DND-41 (cell line): ENCODE measurements at regions not wholly inside any gene's neighbourhood (a gene's known extent, or its start where the extent isn't known, plus 50 kb on each side); places are given as distances from the start of the nearest gene placed in this dataset.

Experiments used
- EZH2 ChIP-seq: IDR thresholded peaks from 3 replicates; pipeline ENCODE4 v1.6.1; 2012; ENCODE audit warnings: borderline replicate concordance, low read depth, mild to moderate bottlenecking, moderate library complexity, low read length, inconsistent platforms; ENCODE audit not compliant: severe bottlenecking
- TF ChIP-seq, protein P1 (sequence below): IDR thresholded peaks from 2 replicates; pipeline ENCODE4 v1.5.1; 2012; ENCODE audit warnings: borderline replicate concordance, low read length, moderate library complexity, mild to moderate bottlenecking; ENCODE audit not compliant: poor library complexity, severe bottlenecking; ENCODE audit errors: extremely low read depth

DNA sequence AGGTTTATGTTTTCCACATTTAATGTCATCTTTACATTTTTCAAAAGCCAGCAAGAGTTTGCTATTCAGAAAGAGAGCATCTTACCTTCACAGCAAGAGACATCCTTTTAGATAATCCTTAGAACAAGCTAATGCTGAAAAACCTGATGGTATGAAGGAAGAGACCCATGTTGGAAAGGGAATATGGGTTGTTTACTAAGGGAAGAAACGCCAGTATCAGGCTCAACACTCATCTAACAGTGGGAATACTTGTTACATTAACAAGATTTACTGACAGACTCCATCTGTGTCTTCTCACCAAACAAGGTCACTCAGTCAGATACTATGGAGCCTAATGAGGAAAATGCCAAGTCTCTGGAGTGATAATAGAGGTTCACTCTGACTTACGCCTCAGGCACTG is 1474.1 kb upstream of the SLC39A10 start:
- TF ChIP-seq, protein P1, sequence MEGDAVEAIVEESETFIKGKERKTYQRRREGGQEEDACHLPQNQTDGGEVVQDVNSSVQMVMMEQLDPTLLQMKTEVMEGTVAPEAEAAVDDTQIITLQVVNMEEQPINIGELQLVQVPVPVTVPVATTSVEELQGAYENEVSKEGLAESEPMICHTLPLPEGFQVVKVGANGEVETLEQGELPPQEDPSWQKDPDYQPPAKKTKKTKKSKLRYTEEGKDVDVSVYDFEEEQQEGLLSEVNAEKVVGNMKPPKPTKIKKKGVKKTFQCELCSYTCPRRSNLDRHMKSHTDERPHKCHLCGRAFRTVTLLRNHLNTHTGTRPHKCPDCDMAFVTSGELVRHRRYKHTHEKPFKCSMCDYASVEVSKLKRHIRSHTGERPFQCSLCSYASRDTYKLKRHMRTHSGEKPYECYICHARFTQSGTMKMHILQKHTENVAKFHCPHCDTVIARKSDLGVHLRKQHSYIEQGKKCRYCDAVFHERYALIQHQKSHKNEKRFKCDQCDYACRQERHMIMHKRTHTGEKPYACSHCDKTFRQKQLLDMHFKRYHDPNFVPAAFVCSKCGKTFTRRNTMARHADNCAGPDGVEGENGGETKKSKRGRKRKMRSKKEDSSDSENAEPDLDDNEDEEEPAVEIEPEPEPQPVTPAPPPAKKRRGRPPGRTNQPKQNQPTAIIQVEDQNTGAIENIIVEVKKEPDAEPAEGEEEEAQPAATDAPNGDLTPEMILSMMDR: no peak
- TF ChIP-seq EZH2: no peak
